ENCODE measurements at regions not wholly inside any gene's neighbourhood (a gene's known extent, or its start where the extent isn't known, plus 50 kb on each side); places are given as distances from the start of the nearest gene placed in this dataset.

GRCh38 chr2:51717312-51717711 lies 685.4 kb upstream of the NRXN1 start:
- TF ChIP-seq REST (IDR thresholded peaks at IDR 0.05; ENCODE audit: insufficient read depth in 1 of 2, low read depth in 2 of 2, low read length in 2 of 2), result no peak

GRCh38 chr2:51711766-51712165 lies 679.8 kb upstream of the NRXN1 start:
- no peak for TF ChIP-seq SIN3A (IDR thresholded peaks at IDR 0.05; ENCODE audit: borderline replicate concordance, insufficient read depth, low read length)
- TF ChIP-seq POLR2AphosphoS5 (IDR thresholded peaks at IDR 0.05; ENCODE audit: low read depth, low read length), result no peak
- TF ChIP-seq REST (IDR thresholded peaks at IDR 0.05; ENCODE audit: insufficient read depth in 1 of 2, low read depth in 2 of 2, low read length in 2 of 2), result no peak
- no peak for TF ChIP-seq TAF1 (IDR thresholded peaks at IDR 0.05; ENCODE audit: borderline replicate concordance, insufficient read depth, low read length)
- TF ChIP-seq FOXP2 (optimal IDR thresholded peaks at IDR 0.05; ENCODE audit: borderline replicate concordance, extremely low read depth, extremely low read length, insufficient read depth), result no peak

GRCh38 chr2:51710222-51710621 lies 678.3 kb upstream of the NRXN1 start:
- TF ChIP-seq REST (IDR thresholded peaks at IDR 0.05; ENCODE audit: insufficient read depth in 1 of 2, low read depth in 2 of 2, low read length in 2 of 2), result no peak
- no peak for TF ChIP-seq TAF1 (IDR thresholded peaks at IDR 0.05; ENCODE audit: borderline replicate concordance, insufficient read depth, low read length)
- no peak for TF ChIP-seq SIN3A (IDR thresholded peaks at IDR 0.05; ENCODE audit: borderline replicate concordance, insufficient read depth, low read length)
- TF ChIP-seq FOXP2 (optimal IDR thresholded peaks at IDR 0.05; ENCODE audit: borderline replicate concordance, extremely low read depth, extremely low read length, insufficient read depth), result no peak
- TF ChIP-seq POLR2AphosphoS5 (IDR thresholded peaks at IDR 0.05; ENCODE audit: low read depth, low read length), result no peak

- TF ChIP-seq SIN3A (IDR thresholded peaks at IDR 0.05; ENCODE audit: borderline replicate concordance, insufficient read depth, low read length), result no peak
- no peak for TF ChIP-seq REST (IDR thresholded peaks at IDR 0.05; ENCODE audit: insufficient read depth in 1 of 2, low read depth in 2 of 2, low read length in 2 of 2)
- TF ChIP-seq TAF1 (IDR thresholded peaks at IDR 0.05; ENCODE audit: borderline replicate concordance, insufficient read depth, low read length), result no peak
- TF ChIP-seq FOXP2 (optimal IDR thresholded peaks at IDR 0.05; ENCODE audit: borderline replicate concordance, extremely low read depth, extremely low read length, insufficient read depth), result no peak
- TF ChIP-seq POLR2AphosphoS5 (IDR thresholded peaks at IDR 0.05; ENCODE audit: low read depth, low read length), result no peak
Observed at GRCh38 chr2:51707625-51708024, 675.7 kb upstream of the NRXN1 start.

- TF ChIP-seq SIN3A (IDR thresholded peaks at IDR 0.05; ENCODE audit: borderline replicate concordance, insufficient read depth, low read length) (no peak), FOXP2 (optimal IDR thresholded peaks at IDR 0.05; ENCODE audit: borderline replicate concordance, extremely low read depth, extremely low read length, insufficient read depth) (no peak), TAF1 (IDR thresholded peaks at IDR 0.05; ENCODE audit: borderline replicate concordance, insufficient read depth, low read length) (no peak), REST (IDR thresholded peaks at IDR 0.05; ENCODE audit: insufficient read depth in 1 of 2, low read depth in 2 of 2, low read length in 2 of 2) (no peak), POLR2AphosphoS5 (IDR thresholded peaks at IDR 0.05; ENCODE audit: low read depth, low read length) (no peak)
Observed at GRCh38 chr2:51706220-51706619, 674.3 kb upstream of the NRXN1 start.

Measured in PFSK-1 (cell line).